K562 (cell line): ENCODE measurements at regions not wholly inside any gene's neighbourhood (a gene's known extent, or its start where the extent isn't known, plus 50 kb on each side); places are given as distances from the start of the nearest gene placed in this dataset.

Experiments used
- ATAC-seq: fragments of 200-7000 bp; cut with Tn5 transposase; 3 replicates; pipeline ENCODE4 v1.9.1; 2020; ENCODE audit warnings: moderate library complexity
- BruUV-seq: library from RNA; stranded (reverse); fragments of 400-500 nt; replicated peaks from 2 replicates; lab custom pipeline; 2021; lab: Mats Ljungman, UMichigan
- CTCF ChIA-PET: fragments of 300-600 bp; formaldehyde crosslinking; extraction: SDS; loops from one replicate; lab custom pipeline; 2021; ENCODE audit warnings: low intra/inter-chr PET ratio; lab: Yijun Ruan, JAX
- POLR2A ChIA-PET: fragments of 300-600, 350-650 bp; sonication (Branson Sonifier 250); formaldehyde crosslinking; extraction: SDS; loops from one replicate; lab custom pipeline; 2021; ENCODE audit warnings: antibody characterized with exemption, inconsistent platforms; lab: Yijun Ruan, JAX
- DNase-seq, 4 experiments: peaks; one replicate each; pipeline versions ENCODE4 v3.0.0 to v3.0.0-alpha.2; 2011 to 2018; ENCODE audit warnings: low spot score in 3 of 4, mixed read lengths in 3 of 4; ENCODE audit errors: extremely low read depth in 1 of 4
- FAIRE-seq: peaks from 2 replicates; lab custom pipeline; 2011; peaks lifted over from hg19 to GRCh38; lab: Jason Lieb, UNC
- H2AFZ ChIP-seq: 2 replicates; pipeline ENCODE4 v1.6.0; 2011; ENCODE audit warnings: low read depth, low read length, control low read depth, inconsistent platforms
- H3K27ac ChIP-seq: fragments of 200-600 bp; 3 replicates; pipeline ENCODE4 v1.8.0; 2011; ENCODE audit warnings: low read depth, mild to moderate bottlenecking, control low read depth, inconsistent platforms, low read length, moderate library complexity, mixed read lengths; ENCODE audit errors: extremely low read depth
- H3K27me3 ChIP-seq, 2 experiments: fragments of 300-600 bp in 1 of 2; 2 replicates in 1 of 2; 3 replicates in 1 of 2; pipeline versions ENCODE4 v1.6.0 to v1.8.0; 2011; ENCODE audit warnings: inconsistent platforms in 2 of 2, low read length in 2 of 2, mild to moderate bottlenecking in 1 of 2, mixed read lengths in 1 of 2, moderate library complexity in 1 of 2; ENCODE audit not compliant: control insufficient read depth in 2 of 2, insufficient read depth in 2 of 2
- H3K36me3 ChIP-seq: fragments of 300-600 bp; 3 replicates; pipeline ENCODE4 v1.8.0; 2011; ENCODE audit warnings: mild to moderate bottlenecking, low read length, inconsistent platforms; ENCODE audit not compliant: control insufficient read depth, insufficient read depth
- H3K4me1 ChIP-seq, 2 experiments: fragments of 200-600 bp in 1 of 2; replicated peaks in 1 of 2; 2 replicates in 1 of 2; 3 replicates in 1 of 2; pipeline versions ENCODE4 v1.5.1 to v1.8.0; 2011; ENCODE audit warnings: inconsistent platforms in 2 of 2, low read length in 2 of 2, mild to moderate bottlenecking in 1 of 2, mixed read lengths in 1 of 2, moderate library complexity in 1 of 2; ENCODE audit not compliant: control insufficient read depth in 2 of 2, insufficient read depth in 2 of 2
- H3K4me2 ChIP-seq: 2 replicates; pipeline ENCODE4 v1.6.1; 2011; ENCODE audit warnings: low read length, control low read depth, inconsistent platforms, mixed read lengths; ENCODE audit not compliant: insufficient read depth
- H3K4me3 ChIP-seq: fragments of 200-600 bp; sonication (generic), shearing (Covaris generic); 2 replicates; pipeline ENCODE4 v1.5.1; 2016; ENCODE audit warnings: control low read depth, inconsistent platforms
- H3K79me2 ChIP-seq: fragments of 200-600 bp; 3 replicates; pipeline ENCODE4 v1.8.0; 2011; ENCODE audit warnings: low read length, inconsistent platforms; ENCODE audit not compliant: control insufficient read depth, insufficient read depth
- H3K9ac ChIP-seq, 2 experiments: 2 replicates each; pipeline versions ENCODE4 v1.6.0 to v1.6.1; 2011; ENCODE audit warnings: low read depth in 2 of 2, low read length in 2 of 2, control low read depth in 1 of 2, inconsistent platforms in 1 of 2, mild to moderate bottlenecking in 1 of 2, mixed read lengths in 1 of 2; ENCODE audit not compliant: insufficient read depth in 1 of 2
- H3K9me1 ChIP-seq: one replicate; pipeline ENCODE4 v1.6.0; 2011; ENCODE audit warnings: inconsistent platforms, mild to moderate bottlenecking, low read length, moderate library complexity; ENCODE audit not compliant: control insufficient read depth, insufficient read depth
- H3K9me3 ChIP-seq: replicated peaks from 2 replicates; pipeline ENCODE4 v1.5.1; 2011; ENCODE audit warnings: low read depth, low read length, inconsistent platforms; ENCODE audit not compliant: control insufficient read depth, insufficient read depth
- H4K20me1 ChIP-seq: replicated peaks from 2 replicates; pipeline ENCODE4 v1.6.1; 2011; ENCODE audit warnings: low read length, inconsistent platforms, mixed read lengths; ENCODE audit not compliant: control insufficient read depth, insufficient read depth
- ASH1L ChIP-seq: fragments of 450-650 bp; IDR thresholded peaks from 2 replicates; pipeline ENCODE4 v1.6.1; 2018; ENCODE audit warnings: borderline replicate concordance, mild to moderate bottlenecking, low read depth; ENCODE audit not compliant: partially characterized antibody
- CBX3 ChIP-seq, 2 experiments: IDR thresholded peaks; 1 replicate in 1 of 2; 2 replicates in 1 of 2; pipeline ENCODE4 v1.6.1; 2012; ENCODE audit warnings: inconsistent platforms in 2 of 2, low read length in 2 of 2, borderline replicate concordance in 1 of 2, control low read depth in 1 of 2
- PRPF4 ChIP-seq: fragments of 200-400 bp; formaldehyde crosslinking; IDR thresholded peaks from one replicate; pipeline ENCODE4 v1.6.1; 2017; ENCODE audit warnings: low read length, low read depth, mild to moderate bottlenecking; ENCODE audit not compliant: insufficient read depth, poor library complexity, severe bottlenecking
- PYGO2 ChIP-seq: fragments of 450-650 bp; IDR thresholded peaks from 2 replicates; pipeline ENCODE4 v1.6.1; 2016; ENCODE audit warnings: mild to moderate bottlenecking, missing genetic modification characterization, moderate library complexity, missing compliant biosample characterization
- SETDB1 ChIP-seq: IDR thresholded peaks from one replicate; pipeline ENCODE4 v1.6.1; 2012; ENCODE audit warnings: low read length, control low read depth, inconsistent platforms
- SP2 ChIP-seq: IDR thresholded peaks from 2 replicates; pipeline ENCODE4 v1.6.1; 2011; ENCODE audit warnings: mild to moderate bottlenecking, low read depth, low read length, moderate library complexity; ENCODE audit not compliant: poor library complexity, severe bottlenecking; ENCODE audit errors: extremely low read depth
- STAT5B ChIP-seq: fragments of 250-450 bp; sonication (Bioruptor Pico); IDR thresholded peaks from 2 replicates; pipeline ENCODE4 v1.8.0; 2021; ENCODE audit warnings: mild to moderate bottlenecking, inconsistent platforms
- THRAP3 ChIP-seq: fragments of 450-650 bp; IDR thresholded peaks from 2 replicates; pipeline ENCODE4 v1.6.1; 2016; ENCODE audit warnings: mild to moderate bottlenecking, inconsistent platforms, borderline replicate concordance
- UBTF ChIP-seq, 2 experiments: IDR thresholded peaks; 2 replicates each; pipeline ENCODE4 v1.6.1; 2012; ENCODE audit warnings: improper control_type of control experiment in 2 of 2, low read depth in 2 of 2, low read length in 2 of 2, borderline replicate concordance in 1 of 2
- ZNF76 ChIP-seq: fragments of 250-450 bp; sonication (Bioruptor Pico); IDR thresholded peaks from 2 replicates; pipeline ENCODE4 v1.4.0; 2020; ENCODE audit warnings: mild to moderate bottlenecking, moderate library complexity, borderline replicate concordance
- WGBS: fragments of 100-300 bp; shearing (Covaris generic); methylation state at CpG from one replicate; pipeline ENCODE4 v1.1.6; 2016; ENCODE audit warnings: low coverage, mixed read lengths; ENCODE audit not compliant: insufficient coverage; ENCODE audit errors: missing lambda C conversion rate; 5-methylcytosine and 5-hydroxymethylcytosine counted together
- in situ Hi-C: fragments of 300-500 bp; cut with MboI; formaldehyde crosslinking; loops from 4 replicates; pipeline ENCODE4 v1.15.0; 2018; ENCODE audit warnings: inconsistent platforms, mixed read lengths
- intact Hi-C: fragments of 100-400 bp; cut with micrococcal nuclease; formaldehyde crosslinking; loops from 2 replicates; pipeline ENCODE4 v1.14.2; 2022
- TF ChIP-seq, protein P1 (sequence below): sonication (generic); formaldehyde crosslinking; IDR thresholded peaks from 2 replicates; pipeline ENCODE4 v1.8.0; 2023; ENCODE audit warnings: mild to moderate bottlenecking, missing genetic modification reagents
- TF ChIP-seq, protein P2 (sequence below): sonication (generic); formaldehyde crosslinking; IDR thresholded peaks from 2 replicates; pipeline ENCODE4 v1.4.0; 2020; ENCODE audit warnings: mild to moderate bottlenecking, missing genetic modification reagents

DNA sequence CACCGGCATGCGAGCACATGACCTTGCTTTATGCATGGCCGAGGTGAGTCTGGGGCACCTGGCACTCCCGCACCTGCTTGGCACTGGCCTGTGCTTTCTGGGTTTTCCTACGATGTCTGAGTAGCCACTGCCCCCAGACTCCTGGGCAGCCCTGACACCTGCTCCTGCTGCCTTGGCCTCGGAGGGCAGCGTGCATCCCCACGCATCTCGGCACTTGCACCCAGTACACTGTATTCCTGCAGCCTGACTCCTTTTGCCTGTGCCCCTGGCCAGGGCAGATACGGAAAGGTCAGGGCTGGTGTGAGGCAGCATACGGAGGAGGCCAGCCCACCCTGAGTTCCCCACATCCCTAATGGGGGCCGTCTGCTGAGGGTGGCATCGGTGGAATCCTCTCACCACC, 340.6 kb downstream of the TEX29 start:
- H3K9me3 ChIP-seq = no peaks in the 10 kb centered on the region
- no TSS peak for BruUV-seq
- no peak for ATAC-seq
- no peak for DNase-seq
- in situ Hi-C loops = loop anchor here (10.0 kb wide), 1 partner anchor 94 kb away; no protein-coding TSS in a partner anchor
- H3K4me1 ChIP-seq = no peaks in the 10 kb centered on the region
- FAIRE-seq = no peak
- no peaks in the 10 kb centered on the region for H3K36me3 ChIP-seq
- H4K20me1 ChIP-seq = no peaks in the 10 kb centered on the region
- H3K27ac ChIP-seq = no peak overlapping the region
- no peak overlapping the region for H3K4me3 ChIP-seq
- WGBS = 3% methylated on average over 10 of the region's 13 CpGs
- ChIA-PET CTCF (no interaction called here), POLR2A (no interaction called here)
- H3K9ac ChIP-seq = no peak overlapping the region
- H2AFZ ChIP-seq = no peak overlapping the region
- intact Hi-C loops = no loop called here
- H3K9me1 ChIP-seq = no peaks in the 10 kb centered on the region
- H3K27me3 ChIP-seq = peaks cover 0 to 32% of the 10 kb centered on the region in 2 experiments; a peak in 2 of 5 replicates
- H3K79me2 ChIP-seq = no peaks in the 10 kb centered on the region
- no peak for TF ChIP-seq CBX3 (IDR thresholded peaks at IDR 0.05; ENCODE audit: borderline replicate concordance in 1 of 2, low read length in 2 of 2)
- TF ChIP-seq SETDB1 = no peak
- TF ChIP-seq ASH1L = no peak
- no peak for TF ChIP-seq ZNF76 (CRISPR knock-in tag)
- no peak for TF ChIP-seq SP2
- no peak for TF ChIP-seq UBTF (IDR thresholded peaks at IDR 0.05; ENCODE audit: borderline replicate concordance in 1 of 2, low read depth in 2 of 2, low read length in 2 of 2)
- no peak for TF ChIP-seq PRPF4
- no peak for TF ChIP-seq THRAP3
- no peak for TF ChIP-seq PYGO2 (tag)
- TF ChIP-seq STAT5B (CRISPR knock-in tag) = no peak
- TF ChIP-seq, protein P1, sequence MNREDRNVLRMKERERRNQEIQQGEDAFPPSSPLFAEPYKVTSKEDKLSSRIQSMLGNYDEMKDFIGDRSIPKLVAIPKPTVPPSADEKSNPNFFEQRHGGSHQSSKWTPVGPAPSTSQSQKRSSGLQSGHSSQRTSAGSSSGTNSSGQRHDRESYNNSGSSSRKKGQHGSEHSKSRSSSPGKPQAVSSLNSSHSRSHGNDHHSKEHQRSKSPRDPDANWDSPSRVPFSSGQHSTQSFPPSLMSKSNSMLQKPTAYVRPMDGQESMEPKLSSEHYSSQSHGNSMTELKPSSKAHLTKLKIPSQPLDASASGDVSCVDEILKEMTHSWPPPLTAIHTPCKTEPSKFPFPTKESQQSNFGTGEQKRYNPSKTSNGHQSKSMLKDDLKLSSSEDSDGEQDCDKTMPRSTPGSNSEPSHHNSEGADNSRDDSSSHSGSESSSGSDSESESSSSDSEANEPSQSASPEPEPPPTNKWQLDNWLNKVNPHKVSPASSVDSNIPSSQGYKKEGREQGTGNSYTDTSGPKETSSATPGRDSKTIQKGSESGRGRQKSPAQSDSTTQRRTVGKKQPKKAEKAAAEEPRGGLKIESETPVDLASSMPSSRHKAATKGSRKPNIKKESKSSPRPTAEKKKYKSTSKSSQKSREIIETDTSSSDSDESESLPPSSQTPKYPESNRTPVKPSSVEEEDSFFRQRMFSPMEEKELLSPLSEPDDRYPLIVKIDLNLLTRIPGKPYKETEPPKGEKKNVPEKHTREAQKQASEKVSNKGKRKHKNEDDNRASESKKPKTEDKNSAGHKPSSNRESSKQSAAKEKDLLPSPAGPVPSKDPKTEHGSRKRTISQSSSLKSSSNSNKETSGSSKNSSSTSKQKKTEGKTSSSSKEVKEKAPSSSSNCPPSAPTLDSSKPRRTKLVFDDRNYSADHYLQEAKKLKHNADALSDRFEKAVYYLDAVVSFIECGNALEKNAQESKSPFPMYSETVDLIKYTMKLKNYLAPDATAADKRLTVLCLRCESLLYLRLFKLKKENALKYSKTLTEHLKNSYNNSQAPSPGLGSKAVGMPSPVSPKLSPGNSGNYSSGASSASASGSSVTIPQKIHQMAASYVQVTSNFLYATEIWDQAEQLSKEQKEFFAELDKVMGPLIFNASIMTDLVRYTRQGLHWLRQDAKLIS = no peak
- TF ChIP-seq, protein P2, sequence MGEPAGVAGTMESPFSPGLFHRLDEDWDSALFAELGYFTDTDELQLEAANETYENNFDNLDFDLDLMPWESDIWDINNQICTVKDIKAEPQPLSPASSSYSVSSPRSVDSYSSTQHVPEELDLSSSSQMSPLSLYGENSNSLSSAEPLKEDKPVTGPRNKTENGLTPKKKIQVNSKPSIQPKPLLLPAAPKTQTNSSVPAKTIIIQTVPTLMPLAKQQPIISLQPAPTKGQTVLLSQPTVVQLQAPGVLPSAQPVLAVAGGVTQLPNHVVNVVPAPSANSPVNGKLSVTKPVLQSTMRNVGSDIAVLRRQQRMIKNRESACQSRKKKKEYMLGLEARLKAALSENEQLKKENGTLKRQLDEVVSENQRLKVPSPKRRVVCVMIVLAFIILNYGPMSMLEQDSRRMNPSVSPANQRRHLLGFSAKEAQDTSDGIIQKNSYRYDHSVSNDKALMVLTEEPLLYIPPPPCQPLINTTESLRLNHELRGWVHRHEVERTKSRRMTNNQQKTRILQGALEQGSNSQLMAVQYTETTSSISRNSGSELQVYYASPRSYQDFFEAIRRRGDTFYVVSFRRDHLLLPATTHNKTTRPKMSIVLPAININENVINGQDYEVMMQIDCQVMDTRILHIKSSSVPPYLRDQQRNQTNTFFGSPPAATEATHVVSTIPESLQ (CRISPR knock-in tag) = no peak
- H3K4me2 ChIP-seq = no peak overlapping the region
